HG02870 (cell line): ENCODE measurements at regions not wholly inside any gene's neighbourhood (a gene's known extent, or its start where the extent isn't known, plus 50 kb on each side); places are given as distances from the start of the nearest gene placed in this dataset.
"Not testable (repeated sequence)": the region's sequence is repeated elsewhere in the genome, so short reads cannot be mapped to it uniquely, and the experiment has no call there.

Experiments
- ATAC-seq: cut with Tn5 transposase; IDR thresholded peaks from one replicate; pipeline ENCODE4 v1.9.1; 2021; ENCODE audit warnings: mild to moderate bottlenecking, moderate library complexity; ENCODE audit not compliant: unreplicated experiment

GRCh38 chr5:130845049-130845765, 319.8 kb downstream of the HINT1 start:
- ATAC-seq: no peak

DNA sequence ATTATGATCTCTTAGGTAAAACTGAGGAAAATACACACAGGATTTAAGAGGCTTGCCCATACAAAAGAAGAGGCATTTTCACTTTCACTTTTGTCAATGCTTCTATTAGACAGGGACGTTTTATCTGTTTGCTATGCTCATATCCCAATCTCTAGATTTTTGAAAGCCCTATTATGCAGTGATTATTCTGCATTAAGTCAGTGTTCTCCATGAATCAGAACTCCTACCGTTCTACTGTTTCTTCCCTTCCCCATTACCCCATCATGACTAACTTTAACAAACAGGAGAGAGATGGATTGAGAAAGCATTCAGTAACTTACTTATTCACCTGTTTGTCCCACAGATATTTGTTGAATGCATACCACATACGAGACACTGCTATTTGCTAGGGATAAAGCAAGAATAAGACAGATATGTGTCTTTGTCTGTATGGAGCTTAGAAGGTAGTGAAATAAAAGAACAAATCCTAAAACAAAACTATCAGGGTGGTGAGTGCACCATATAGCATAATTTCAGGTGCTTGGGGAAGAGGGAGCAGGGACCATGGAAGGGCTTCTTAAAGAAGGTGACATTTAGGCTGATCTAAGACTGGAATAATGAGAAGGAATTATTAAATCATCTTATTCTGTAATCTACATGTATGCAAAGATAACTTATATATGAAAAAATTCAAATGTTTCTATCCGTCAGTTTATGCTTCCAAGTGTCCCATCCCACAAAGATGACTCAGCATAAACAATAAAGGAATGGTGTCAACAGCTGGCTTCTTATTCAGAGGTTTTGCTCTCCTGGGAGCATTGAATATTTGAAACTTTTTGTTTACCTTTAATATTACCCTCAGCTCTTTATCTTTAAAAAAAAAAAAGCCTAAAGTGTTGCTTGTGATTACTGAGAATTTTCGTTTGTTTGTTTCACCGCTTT, 328.1 kb downstream of the HINT1 start:
- ATAC-seq: peak; percentile 78

DNA sequence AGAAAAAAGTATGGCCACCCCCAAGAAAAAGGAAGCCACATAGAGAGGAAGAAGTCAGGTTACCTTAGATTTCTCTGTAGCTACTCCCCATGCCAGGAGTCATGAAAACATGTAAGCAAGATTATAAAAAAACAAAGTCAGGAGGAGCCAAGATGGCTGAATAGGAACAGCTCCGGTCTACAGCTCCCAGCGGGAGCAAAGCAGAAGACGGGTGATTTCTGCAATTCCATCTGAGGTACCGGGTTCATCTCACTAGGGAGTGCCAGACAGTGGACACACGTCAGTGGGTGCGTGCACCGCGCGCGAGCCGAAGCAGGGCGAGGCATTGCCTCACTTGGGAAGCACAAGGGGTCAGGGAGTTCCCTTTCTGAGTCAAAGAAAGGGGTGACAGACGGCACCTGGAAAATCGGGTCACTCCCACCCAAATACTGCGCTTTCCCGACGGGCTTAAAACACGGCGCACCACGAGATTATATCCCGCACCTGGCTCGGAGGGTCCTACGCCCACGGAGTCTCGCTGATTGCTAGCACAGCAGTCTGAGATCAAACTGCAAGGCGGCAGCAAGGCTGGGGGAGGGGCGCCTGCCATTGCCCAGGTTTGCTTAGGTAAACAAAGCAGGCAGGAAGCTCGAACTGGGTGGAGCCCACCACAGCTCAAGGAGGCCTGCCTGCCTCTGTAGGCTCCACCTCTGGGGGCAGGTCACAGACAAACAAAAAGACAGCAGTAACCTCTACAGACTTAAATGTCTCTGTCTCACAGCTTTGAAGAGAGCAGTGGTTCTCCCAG, 347.3 kb downstream of the HINT1 start:
- not testable (repeated sequence) for ATAC-seq

GRCh38 chr5:130815246-130815645, 349.8 kb downstream of the HINT1 start:
- ATAC-seq: no peak

DNA sequence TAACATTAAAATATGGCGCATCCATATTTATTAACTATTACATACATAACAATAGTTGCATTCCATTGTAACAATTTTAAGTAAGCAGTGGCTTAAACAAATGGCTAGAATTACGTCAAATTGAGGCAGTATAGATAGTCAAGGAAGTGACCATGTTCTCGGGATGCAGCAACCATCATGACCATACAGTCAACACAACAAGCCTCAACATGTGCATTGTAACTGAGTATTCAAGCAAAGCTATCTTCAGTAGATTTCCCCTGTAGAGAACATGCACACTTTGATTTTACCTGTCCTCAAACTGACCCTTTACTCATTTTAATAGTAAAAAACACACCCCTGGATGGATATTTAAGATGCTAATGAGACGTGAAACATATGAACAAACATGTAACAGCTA, 356.4 kb downstream of the HINT1 start:
- ATAC-seq: no peak

DNA sequence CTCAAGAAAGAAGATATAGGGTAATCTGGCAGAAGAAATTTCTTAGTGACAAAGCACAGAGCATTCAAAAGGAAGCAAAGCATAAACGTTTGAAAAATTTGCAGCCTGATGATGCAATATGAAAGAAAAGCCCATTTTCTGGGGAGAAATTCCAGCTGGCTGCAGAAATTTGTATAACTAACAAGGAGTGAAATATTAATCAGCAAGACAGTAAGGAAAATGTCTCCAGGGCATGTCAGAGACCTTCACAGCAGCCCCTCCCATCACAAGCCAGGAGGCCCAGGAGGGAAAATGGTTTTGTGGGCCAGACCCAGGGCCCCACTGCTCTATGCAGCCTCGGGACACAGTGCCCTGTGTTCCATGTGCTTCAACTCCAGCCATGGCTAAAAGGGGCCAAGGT, 359.4 kb downstream of the HINT1 start:
- no peak for ATAC-seq

DNA sequence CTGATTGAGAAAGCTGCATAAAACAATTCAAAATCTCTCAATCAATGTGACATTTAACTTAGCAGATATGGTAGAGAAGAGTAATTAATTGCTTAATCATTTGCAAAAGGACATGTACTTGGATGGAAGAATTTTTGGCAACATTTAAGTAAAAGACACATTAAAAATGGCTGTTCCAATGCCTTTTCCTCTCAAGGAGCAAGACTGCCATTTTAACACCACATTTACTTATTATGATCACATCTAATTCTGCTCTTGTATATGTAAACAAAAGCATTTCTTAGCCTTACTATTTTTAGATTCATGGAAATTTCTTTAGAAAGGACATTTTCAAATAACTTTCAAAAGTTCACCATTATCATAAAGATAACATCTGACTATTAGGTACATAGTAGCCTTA, 360.0 kb downstream of the HINT1 start:
- ATAC-seq: no peak

DNA sequence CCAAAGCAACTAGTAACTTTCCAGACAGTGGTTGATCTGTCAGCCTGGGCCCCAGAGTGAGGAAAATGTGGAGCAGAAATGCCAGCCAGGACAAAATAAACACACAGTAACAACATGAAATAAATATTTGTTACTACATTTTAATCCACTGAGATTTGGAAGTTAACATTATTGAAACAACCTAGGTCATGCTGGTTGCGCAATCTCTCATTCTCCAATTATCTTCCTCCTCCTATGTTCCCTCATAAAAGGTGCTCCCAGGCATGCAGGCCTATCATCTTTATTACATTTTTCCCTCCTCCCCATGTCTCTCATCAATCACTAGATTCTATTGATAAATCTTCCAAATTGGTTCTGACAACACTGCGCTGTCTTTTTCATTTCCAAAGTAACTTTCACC, 363.1 kb downstream of the HINT1 start:
- no peak for ATAC-seq

GRCh38 chr5:130799015-130799414, 366.0 kb downstream of the HINT1 start:
- no peak for ATAC-seq

- ATAC-seq: no peak
Measured at GRCh38 chr5:130797303-130797702, 367.8 kb downstream of the HINT1 start.

DNA sequence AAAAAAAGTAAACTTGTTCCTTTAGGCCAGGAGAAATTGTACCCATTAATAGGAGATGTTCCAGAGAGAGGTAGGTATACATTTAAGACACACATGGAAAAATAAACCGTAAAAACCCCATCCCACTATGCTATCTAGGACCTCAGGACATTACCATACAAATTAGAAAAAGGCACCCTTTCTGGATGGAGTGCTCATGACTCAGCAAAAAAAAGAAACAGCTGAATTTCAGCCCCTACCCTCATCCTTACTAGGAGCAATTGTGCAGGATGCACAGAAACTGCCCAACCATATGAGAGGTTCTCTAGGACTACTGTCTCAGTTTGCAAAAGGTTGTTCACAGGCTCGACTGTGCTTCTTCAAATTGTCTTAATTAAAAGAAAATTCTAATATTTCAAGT, 368.2 kb downstream of the HINT1 start:
- ATAC-seq: no peak

GRCh38 chr5:130796032-130796431, 369.0 kb downstream of the HINT1 start:
- no peak for ATAC-seq

DNA sequence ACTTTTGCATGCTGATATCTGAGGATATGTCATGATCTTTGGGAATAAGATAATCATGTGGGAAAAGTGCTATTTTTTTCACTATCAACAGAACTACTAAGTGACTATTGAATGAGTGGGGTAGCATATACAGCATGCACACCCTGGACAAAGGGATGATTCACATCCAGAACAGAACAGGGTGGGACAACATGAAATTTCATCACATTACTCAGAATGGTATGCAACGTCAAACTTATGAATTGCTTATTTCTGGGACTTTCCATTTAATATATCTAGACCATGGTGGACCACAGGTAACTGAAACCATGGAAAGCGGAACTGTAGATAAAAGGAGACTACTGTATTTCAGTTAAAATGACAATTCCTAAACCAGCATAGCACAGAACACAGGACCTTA, 370.0 kb downstream of the HINT1 start:
- ATAC-seq: no peak

DNA sequence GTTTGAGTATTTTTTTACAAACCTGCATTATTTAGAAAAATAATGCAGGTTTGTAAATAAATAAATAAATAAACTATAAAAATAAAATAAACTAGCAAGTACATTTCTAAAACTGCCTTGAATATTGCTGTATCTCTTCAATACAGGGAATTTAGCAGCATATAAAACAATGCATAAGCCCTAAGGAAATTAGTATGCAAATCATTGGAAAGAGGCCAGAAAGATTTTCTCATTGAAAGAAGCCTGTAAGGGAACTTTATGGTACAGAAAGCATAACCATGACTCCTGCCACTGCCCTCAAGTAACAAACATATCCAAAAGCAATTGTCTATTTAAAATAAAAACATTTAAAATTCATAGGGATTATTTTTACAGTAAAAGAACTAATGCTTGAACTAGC, 387.3 kb downstream of the HINT1 start:
- no peak for ATAC-seq

- ATAC-seq: no peak
Measured at GRCh38 chr5:130773813-130774212, 391.2 kb downstream of the HINT1 start.

GRCh38 chr5:130762031-130762430, 403.0 kb downstream of the HINT1 start:
- ATAC-seq: no peak

GRCh38 chr5:130759061-130759460, 406.0 kb downstream of the HINT1 start:
- no peak for ATAC-seq

DNA sequence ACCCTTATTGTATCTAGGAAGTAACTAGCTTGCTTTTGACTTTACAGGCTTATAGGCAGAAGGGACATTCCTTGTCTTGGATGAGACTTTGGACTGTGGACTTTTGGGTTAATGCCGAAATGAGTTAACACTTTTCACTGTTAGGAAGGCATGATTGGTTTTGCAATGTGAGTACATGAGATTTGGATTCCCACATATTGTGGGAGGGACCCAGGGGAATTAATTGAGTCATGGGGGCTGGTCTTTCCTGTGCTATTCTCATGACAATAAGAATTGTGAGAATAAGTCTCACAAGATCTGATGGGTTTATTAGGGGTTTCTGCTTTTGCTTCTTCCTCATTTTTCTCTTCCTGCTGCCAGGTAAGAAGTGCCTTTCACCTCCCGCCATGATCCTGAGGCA, 417.5 kb downstream of the HINT1 start:
- ATAC-seq: no peak

DNA sequence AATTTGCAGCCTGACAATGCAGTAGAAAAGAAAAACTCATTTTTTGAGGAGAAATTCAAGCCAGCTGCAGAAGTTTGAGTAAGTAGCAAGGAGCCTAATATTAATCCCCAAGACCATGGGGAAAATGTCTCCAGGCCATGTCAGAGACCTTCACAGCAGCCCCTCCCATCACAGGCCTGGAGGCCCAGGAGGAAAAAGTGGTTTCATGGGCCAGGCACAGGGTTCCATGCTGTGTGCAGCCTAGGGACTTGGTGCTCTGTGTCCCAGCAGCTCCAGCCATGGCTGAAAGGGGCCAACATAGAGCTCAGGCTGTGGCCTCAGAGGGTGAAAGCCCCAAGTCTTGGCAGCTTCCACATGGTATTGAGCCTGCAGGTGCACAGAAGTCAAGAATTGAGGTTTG, 418.4 kb downstream of the HINT1 start:
- ATAC-seq: not testable (repeated sequence)

DNA sequence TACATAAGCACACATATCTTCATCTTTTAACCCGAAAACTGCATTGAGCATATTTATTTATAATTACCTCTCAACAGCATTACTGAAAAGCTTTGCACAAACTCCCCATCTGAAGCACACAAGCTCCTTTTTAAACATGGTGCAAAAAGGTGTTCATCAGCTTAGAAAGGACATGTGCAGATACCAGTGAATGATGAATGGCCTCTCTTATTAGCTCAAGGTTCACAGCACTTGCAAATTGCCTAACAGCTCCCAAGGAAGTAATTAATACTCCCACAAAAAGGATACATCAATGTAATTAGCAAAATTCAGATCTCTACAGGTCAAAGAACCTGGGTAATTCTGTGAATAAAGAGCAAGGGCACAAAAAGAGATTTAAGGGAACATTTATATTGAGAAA, 422.0 kb downstream of the HINT1 start:
- no peak for ATAC-seq

DNA sequence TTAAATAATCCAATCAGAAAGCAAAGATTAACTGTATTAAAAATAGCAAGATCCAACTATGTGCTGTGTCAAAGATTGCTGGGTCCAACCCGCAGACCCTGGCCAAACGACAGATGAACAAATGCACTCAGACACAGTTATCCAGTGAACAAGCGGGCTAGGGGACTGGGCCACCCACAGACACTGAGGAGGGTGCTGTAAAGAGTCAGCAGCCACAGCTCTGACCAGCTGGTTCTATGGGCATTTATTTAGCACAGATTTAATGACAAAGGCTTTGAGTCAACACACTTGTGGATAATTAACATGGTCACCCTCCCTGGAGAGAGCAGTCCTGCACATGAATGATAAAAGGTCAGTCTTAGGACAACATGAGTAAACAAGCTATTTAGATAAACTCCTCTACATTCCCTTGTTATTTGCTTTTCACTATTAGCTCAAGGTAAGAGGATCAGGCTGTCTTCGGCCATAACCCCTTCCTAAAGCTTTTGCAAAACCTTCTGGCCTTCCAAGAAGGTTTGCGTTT, 424.9 kb downstream of the HINT1 start:
- ATAC-seq: no peak
